ENCODE measurements at regions not wholly inside any gene's neighbourhood (a gene's known extent, or its start where the extent isn't known, plus 50 kb on each side); places are given as distances from the start of the nearest gene placed in this dataset.

GRCh38 chr9:82513976-82514735 lies 525.6 kb downstream of the SPATA31D1 start:
- no peak for TF ChIP-seq TAF1 (IDR thresholded peaks at IDR 0.05; ENCODE audit: borderline replicate concordance, insufficient read depth, low read length)
- no peak for TF ChIP-seq POLR2AphosphoS5 (IDR thresholded peaks at IDR 0.05; ENCODE audit: low read depth, low read length)
- TF ChIP-seq SIN3A (IDR thresholded peaks at IDR 0.05; ENCODE audit: borderline replicate concordance, insufficient read depth, low read length) = no peak
- TF ChIP-seq REST (IDR thresholded peaks at IDR 0.05; ENCODE audit: insufficient read depth in 1 of 2, low read depth in 2 of 2, low read length in 2 of 2) = no peak

All from PFSK-1 (cell line).